SK-N-SH (cell line): ENCODE measurements at regions not wholly inside any gene's neighbourhood (a gene's known extent, or its start where the extent isn't known, plus 50 kb on each side); places are given as distances from the start of the nearest gene placed in this dataset.
A peak's percentile ranks its signal among the peaks of the same experiment; 100 is the strongest.

Experiments used
- CTCF ChIA-PET: fragments of 300-600, 350-600 bp; formaldehyde crosslinking; extraction: SDS; loops from one replicate; lab custom pipeline; 2021; lab: Yijun Ruan, JAX
- POLR2A ChIA-PET: fragments of 350-600 bp; sonication (Branson Sonifier 250); formaldehyde crosslinking; extraction: SDS; loops from one replicate; lab custom pipeline; 2020; ENCODE audit warnings: antibody characterized with exemption, inconsistent platforms; lab: Yijun Ruan, JAX
- DNase-seq: peaks from one replicate; pipeline ENCODE4 v3.0.0; 2012
- H2AFZ ChIP-seq: fragments of 200-600 bp; sonication (generic); 2 replicates; pipeline ENCODE4 v1.8.1; 2016; ENCODE audit warnings: antibody characterized with exemption, mild to moderate bottlenecking, low read depth
- H3F3A ChIP-seq: fragments of 200-600 bp; sonication (generic); replicated peaks from 2 replicates; pipeline ENCODE3; 2016; ENCODE audit warnings: antibody characterized with exemption, mild to moderate bottlenecking; ENCODE audit not compliant: insufficient read depth
- H3K27ac ChIP-seq, 2 experiments: fragments of 200-500 bp in 1 of 2; fragments of 200-600 bp in 1 of 2; sonication (Bioruptor generic) in 1 of 2; sonication (generic), shearing (Covaris generic) in 1 of 2; 2 replicates each; pipeline versions ENCODE4 v1.5.1 to v1.6.1; 2014 to 2016; ENCODE audit warnings: low read depth in 2 of 2, inconsistent platforms in 1 of 2, low read length in 1 of 2, mild to moderate bottlenecking in 1 of 2, mixed read lengths in 1 of 2
- H3K27me3 ChIP-seq: fragments of 200-600 bp; sonication (generic), shearing (Covaris generic); 2 replicates; pipeline ENCODE4 v1.6.1; 2016; ENCODE audit warnings: mixed run types; ENCODE audit not compliant: insufficient read depth
- H3K36me3 ChIP-seq, 2 experiments: fragments of 200-500 bp in 1 of 2; fragments of 200-600 bp in 1 of 2; sonication (Bioruptor generic) in 1 of 2; sonication (generic) in 1 of 2; replicated peaks in 1 of 2; 2 replicates each; pipeline versions ENCODE3 to v1.5.1; 2014 to 2016; ENCODE audit warnings: low read length in 1 of 2, mild to moderate bottlenecking in 1 of 2; ENCODE audit not compliant: insufficient read depth in 2 of 2, control insufficient read depth in 1 of 2
- H3K4me1 ChIP-seq, 2 experiments: fragments of 200-500 bp in 1 of 2; fragments of 200-600 bp in 1 of 2; sonication (Bioruptor generic) in 1 of 2; sonication (generic), shearing (Covaris generic) in 1 of 2; 2 replicates each; pipeline versions ENCODE4 v1.5.1 to v1.6.1; 2014 to 2016; ENCODE audit warnings: low read depth in 1 of 2, low read length in 1 of 2, mixed run types in 1 of 2; ENCODE audit not compliant: insufficient read depth in 2 of 2, control insufficient read depth in 1 of 2
- H3K4me2 ChIP-seq: fragments of 200-600 bp; sonication (generic), shearing (Covaris generic); 2 replicates; pipeline ENCODE4 v1.6.1; 2017; ENCODE audit warnings: mixed run types
- H3K4me3 ChIP-seq, 2 experiments: fragments of 200-500 bp in 1 of 2; fragments of 200-600 bp in 1 of 2; sonication (Bioruptor generic) in 1 of 2; sonication (generic), shearing (Covaris generic) in 1 of 2; 2 replicates each; pipeline versions ENCODE4 v1.5.1 to v1.8.1; 2014 to 2016; ENCODE audit warnings: low read depth in 2 of 2, inconsistent platforms in 1 of 2, low read length in 1 of 2, mild to moderate bottlenecking in 1 of 2, mixed read lengths in 1 of 2, moderate library complexity in 1 of 2
- H3K79me2 ChIP-seq: fragments of 200-600 bp; sonication (generic); 2 replicates; pipeline ENCODE4 v1.8.1; 2017; ENCODE audit warnings: mild to moderate bottlenecking; ENCODE audit not compliant: insufficient read depth
- H3K9ac ChIP-seq: fragments of 200-600 bp; sonication (generic); 2 replicates; pipeline ENCODE4 v1.6.1; 2017; ENCODE audit warnings: mixed run types
- H3K9me2 ChIP-seq: fragments of 200-600 bp; sonication (generic); 2 replicates; pipeline ENCODE4 v1.6.1; 2017; ENCODE audit warnings: mixed run types
- H3K9me3 ChIP-seq: fragments of 200-600 bp; sonication (generic); 2 replicates; pipeline ENCODE4 v1.6.1; 2017; ENCODE audit warnings: mixed run types, mild to moderate bottlenecking, moderate library complexity
- H4K20me1 ChIP-seq: fragments of 200-600 bp; sonication (generic); 2 replicates; pipeline ENCODE4 v1.6.1; 2017; ENCODE audit warnings: mild to moderate bottlenecking, mixed run types; ENCODE audit not compliant: insufficient read depth
- CHD2 ChIP-seq: fragments of 150-350 bp; IDR thresholded peaks from 2 replicates; pipeline ENCODE4 v1.6.1; 2018; ENCODE audit warnings: low read length; ENCODE audit not compliant: partially characterized antibody
- EZH2phosphoT487 ChIP-seq: fragments of 200-600 bp; sonication (generic); IDR thresholded peaks from 2 replicates; pipeline ENCODE4 v1.6.1; 2017; ENCODE audit warnings: low read depth, mixed run types, mild to moderate bottlenecking, antibody characterized with exemption, moderate library complexity, borderline replicate concordance
- FOSL2 ChIP-seq: IDR thresholded peaks from 2 replicates; pipeline ENCODE4 v1.4.0; 2012; ENCODE audit warnings: low read depth, mild to moderate bottlenecking, moderate library complexity, borderline replicate concordance
- FOXM1 ChIP-seq: IDR thresholded peaks from 2 replicates; pipeline ENCODE4 v1.4.0; 2012; ENCODE audit warnings: low read depth, mild to moderate bottlenecking
- NFIC ChIP-seq: IDR thresholded peaks from 2 replicates; pipeline ENCODE4 v1.4.0; 2012; ENCODE audit warnings: borderline replicate concordance
- RAD21 ChIP-seq: IDR thresholded peaks from 2 replicates; pipeline ENCODE4 v1.6.1; 2012; ENCODE audit warnings: mild to moderate bottlenecking, low read length
- REST ChIP-seq: IDR thresholded peaks from 2 replicates; pipeline ENCODE4 v1.6.1; 2012; ENCODE audit warnings: mild to moderate bottlenecking, low read depth, low read length, moderate library complexity
- RXRA ChIP-seq: IDR thresholded peaks from 2 replicates; pipeline ENCODE4 v1.4.0; 2012; ENCODE audit warnings: low read depth, mild to moderate bottlenecking, borderline replicate concordance
- ZBTB33 ChIP-seq: IDR thresholded peaks from 2 replicates; pipeline ENCODE4 v1.4.0; 2012; ENCODE audit warnings: low read depth, borderline replicate concordance
- WGBS: methylation state at CpG from one replicate; pipeline ENCODE4 v1.1.6; 2017; ENCODE audit warnings: low lambda C conversion rate; 5-methylcytosine and 5-hydroxymethylcytosine counted together

- no peak for TF ChIP-seq CHD2
- no peak for TF ChIP-seq FOSL2
- TF ChIP-seq EZH2phosphoT487: no peak
- no peak for TF ChIP-seq ZBTB33
- no peak for TF ChIP-seq RXRA
- peak; percentile 70 for TF ChIP-seq RAD21
These were observed 189.5 kb upstream of the MIR17HG start (continued) for GRCh38 chr13:91158017-91158395.

GRCh38 chr13:91162180-91162579 lies 185.3 kb upstream of the MIR17HG start:
- no peak for TF ChIP-seq RAD21
- no peak for TF ChIP-seq NFIC
- Histone ChIP-seq H3K9me3 (no peaks in the 10 kb centered on the region), H2AFZ (no peak overlapping the region), H3K9me2 (no peaks in the 10 kb centered on the region), H3K4me3 (no peak overlapping the region), H3K9ac (no peak overlapping the region), H3F3A (no peaks in the 10 kb centered on the region), H4K20me1 (no peaks in the 10 kb centered on the region), H3K36me3 (no peaks in the 10 kb centered on the region), H3K27ac (no peak overlapping the region), H3K27me3 (no peaks in the 10 kb centered on the region), H3K4me2 (no peak overlapping the region), H3K79me2 (no peaks in the 10 kb centered on the region), H3K4me1 (peaks cover 0 to 5% of the 10 kb centered on the region in 2 experiments; a peak in 2 of 4 replicates)
- CTCF ChIA-PET: interaction anchor here (1.3 to 3.4 kb wide), 4 partner anchors 23 to 84 kb away, joined by 3 to 18 read pairs (median 4); no protein-coding TSS in a partner anchor
- WGBS: 80% methylated on average over 3 of the region's 3 CpGs
- no peak for DNase-seq
- POLR2A ChIA-PET: no interaction called here

GRCh38 chr13:91162589-91162988 lies 184.9 kb upstream of the MIR17HG start:
- H3K27ac ChIP-seq: no peak overlapping the region
- no peak overlapping the region for H3K9ac ChIP-seq
- no peaks in the 10 kb centered on the region for H3K9me3 ChIP-seq
- H3F3A ChIP-seq: no peaks in the 10 kb centered on the region
- no peak for TF ChIP-seq REST
- TF ChIP-seq FOXM1: no peak
- H3K9me2 ChIP-seq: no peaks in the 10 kb centered on the region
- 45% methylated on average over 1 of the region's 1 CpG for WGBS
- H3K36me3 ChIP-seq: no peaks in the 10 kb centered on the region
- CTCF ChIA-PET: interaction anchor here (1.3 to 3.4 kb wide), 3 partner anchors 14 to 25 kb away, joined by 4 to 18 read pairs (median 4); no protein-coding TSS in a partner anchor
- no peak for DNase-seq
- POLR2A ChIA-PET: no interaction called here
- peaks cover 0 to 5% of the 10 kb centered on the region in 2 experiments; a peak in 2 of 4 replicates for H3K4me1 ChIP-seq
- H3K4me2 ChIP-seq: no peak overlapping the region
- no peaks in the 10 kb centered on the region for H3K27me3 ChIP-seq
- H2AFZ ChIP-seq: no peak overlapping the region
- no peaks in the 10 kb centered on the region for H4K20me1 ChIP-seq
- no peak overlapping the region for H3K4me3 ChIP-seq
- no peaks in the 10 kb centered on the region for H3K79me2 ChIP-seq
